HPDE6-E6E7 (cell line): ENCODE measurements at regions not wholly inside any gene's neighbourhood (a gene's known extent, or its start where the extent isn't known, plus 50 kb on each side); places are given as distances from the start of the nearest gene placed in this dataset.
A peak's percentile ranks its signal among the peaks of the same experiment; 100 is the strongest.

Source experiments
- DNase-seq: peaks from one replicate; pipeline ENCODE4 v3.0.0; 2011; ENCODE audit warnings: missing footprints; ENCODE audit errors: extremely low spot score

GRCh38 chr16:79715061-79715460 lies 114.5 kb upstream of the MAF start:
- DNase-seq: no peak

- no peak for DNase-seq
These were observed 113.9 kb upstream of the MAF start for GRCh38 chr16:79714440-79714839.

GRCh38 chr16:79713609-79714309 lies 113.2 kb upstream of the MAF start:
- DNase-seq: no peak

- DNase-seq: no peak
These were observed 111.7 kb upstream of the MAF start for GRCh38 chr16:79712276-79712675.

- DNase-seq: peak; percentile 7
These were observed 107.3 kb upstream of the MAF start for GRCh38 chr16:79707876-79708275.

- DNase-seq: no peak
These were observed 102.5 kb upstream of the MAF start for GRCh38 chr16:79703066-79703465.

GRCh38 chr16:79698341-79698753 lies 97.8 kb upstream of the MAF start:
- no peak for DNase-seq

GRCh38 chr16:79697562-79698112 lies 97.1 kb upstream of the MAF start:
- no peak for DNase-seq

GRCh38 chr16:79691007-79691406 lies 90.5 kb upstream of the MAF start:
- no peak for DNase-seq

GRCh38 chr16:79690159-79690558 lies 89.6 kb upstream of the MAF start:
- DNase-seq: no peak

GRCh38 chr16:79687249-79688130 lies 87.0 kb upstream of the MAF start:
- DNase-seq: no peak

GRCh38 chr16:79685871-79686270 lies 85.3 kb upstream of the MAF start:
- no peak for DNase-seq

- no peak for DNase-seq
These were observed 78.8 kb upstream of the MAF start for GRCh38 chr16:79679334-79679733.

GRCh38 chr16:79677799-79678530 lies 77.4 kb upstream of the MAF start:
- DNase-seq: no peak

- DNase-seq: no peak
These were observed 73.1 kb upstream of the MAF start for GRCh38 chr16:79673635-79674034.

- no peak for DNase-seq
These were observed 72.0 kb upstream of the MAF start for GRCh38 chr16:79672524-79672923.

GRCh38 chr16:79668502-79668901 lies 68.0 kb upstream of the MAF start:
- no peak for DNase-seq

GRCh38 chr16:79665970-79666369 lies 65.4 kb upstream of the MAF start:
- DNase-seq: no peak

- no peak for DNase-seq
These were observed 63.9 kb upstream of the MAF start for GRCh38 chr16:79664407-79664806.

GRCh38 chr16:79662669-79663313 lies 62.3 kb upstream of the MAF start:
- DNase-seq: no peak

GRCh38 chr16:79662122-79662521 lies 61.6 kb upstream of the MAF start:
- DNase-seq: no peak

- DNase-seq: no peak
These were observed 61.0 kb upstream of the MAF start for GRCh38 chr16:79661578-79661977.
